ENCODE measurements at regions not wholly inside any gene's neighbourhood (a gene's known extent, or its start where the extent isn't known, plus 50 kb on each side); places are given as distances from the start of the nearest gene placed in this dataset.

GRCh38 chr2:180690611-180691010 lies 289.8 kb upstream of the UBE2E3 start:
- no peak for TF ChIP-seq POLR2A (IDR thresholded peaks at IDR 0.05)
- no peak for TF ChIP-seq CTCF (IDR thresholded peaks at IDR 0.05)
- TF ChIP-seq EP300 (IDR thresholded peaks at IDR 0.05): no peak
- no peak for TF ChIP-seq POLR2AphosphoS5 (IDR thresholded peaks at IDR 0.05)
- no peak overlapping the region for H3K27ac ChIP-seq
- DNase-seq: no peak
- no peak overlapping the region for H3K4me3 ChIP-seq
- no peaks in the 10 kb centered on the region for H3K36me3 ChIP-seq
- no peaks in the 10 kb centered on the region for H3K27me3 ChIP-seq
- intact Hi-C loops (cut with DNase I): no loop called here
- no peaks in the 10 kb centered on the region for H3K9me3 ChIP-seq
- peaks cover 0 to 10% (median under 1%) of the 10 kb centered on the region in 4 donors for H3K4me1 ChIP-seq

GRCh38 chr2:180682871-180683270 lies 297.5 kb upstream of the UBE2E3 start:
- no peaks in the 10 kb centered on the region for H3K4me1 ChIP-seq
- H3K9me3 ChIP-seq: no peaks in the 10 kb centered on the region
- WGBS, 2 donors: 20 to 69% methylated on average over 1 of the region's 1 CpG
- no peak overlapping the region for H3K27ac ChIP-seq
- intact Hi-C loops (cut with DNase I): no loop called here
- TF ChIP-seq POLR2AphosphoS5 (IDR thresholded peaks at IDR 0.05) (no peak), CTCF (IDR thresholded peaks at IDR 0.05) (no peak), POLR2A (IDR thresholded peaks at IDR 0.05) (no peak), EP300 (IDR thresholded peaks at IDR 0.05) (no peak)
- no peaks in the 10 kb centered on the region for H3K27me3 ChIP-seq
- DNase-seq: no peak
- no peak overlapping the region for H3K4me3 ChIP-seq
- no peaks in the 10 kb centered on the region for H3K36me3 ChIP-seq

DNA sequence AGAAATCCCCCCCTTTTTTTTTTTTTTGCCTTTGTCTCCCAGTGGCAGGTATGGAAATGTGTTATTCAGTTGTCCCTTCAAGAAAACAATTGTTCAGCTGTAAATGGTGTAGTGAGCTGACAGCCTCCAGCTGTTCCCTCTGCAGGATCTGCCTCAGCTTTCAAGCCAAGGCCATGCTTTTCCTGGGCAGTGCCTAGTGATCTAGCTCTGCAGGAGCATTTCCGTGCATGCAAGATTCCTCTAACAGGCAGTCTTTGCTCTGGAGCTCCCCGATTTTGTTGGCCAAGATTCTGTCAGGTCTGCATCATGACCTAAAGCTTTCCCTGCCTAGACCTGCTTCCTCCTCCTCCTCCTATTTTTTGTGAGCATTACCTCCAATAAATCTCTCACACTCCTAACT lies 300.7 kb upstream of the UBE2E3 start:
- TF ChIP-seq POLR2A (IDR thresholded peaks at IDR 0.05) (no peak), CTCF (IDR thresholded peaks at IDR 0.05) (no peak), POLR2AphosphoS5 (IDR thresholded peaks at IDR 0.05) (no peak), EP300 (IDR thresholded peaks at IDR 0.05) (no peak)
- Histone ChIP-seq H3K4me1 (no peaks in the 10 kb centered on the region), H3K9me3 (no peaks in the 10 kb centered on the region), H3K27ac (no peak overlapping the region), H3K4me3 (no peak overlapping the region), H3K36me3 (no peaks in the 10 kb centered on the region), H3K27me3 (no peaks in the 10 kb centered on the region)
- intact Hi-C loops (cut with DNase I): no loop called here
- WGBS, 2 donors: 63 to 81% methylated on average over 2 of the region's 2 CpGs
- no peak for DNase-seq

- Histone ChIP-seq H3K36me3 (no peaks in the 10 kb centered on the region), H3K4me3 (no peak overlapping the region), H3K27ac (no peak overlapping the region), H3K9me3 (no peaks in the 10 kb centered on the region), H3K27me3 (no peaks in the 10 kb centered on the region), H3K4me1 (no peaks in the 10 kb centered on the region)
- no peak for DNase-seq
- no peak for TF ChIP-seq POLR2AphosphoS5 (IDR thresholded peaks at IDR 0.05)
- no peak for TF ChIP-seq EP300 (IDR thresholded peaks at IDR 0.05)
- no peak for TF ChIP-seq CTCF (IDR thresholded peaks at IDR 0.05)
- TF ChIP-seq POLR2A (IDR thresholded peaks at IDR 0.05): no peak
- intact Hi-C loops (cut with DNase I): no loop called here
- WGBS, 2 donors: 52 to 56% methylated on average over 3 of the region's 3 CpGs
Observed at GRCh38 chr2:180678625-180678972, 301.8 kb upstream of the UBE2E3 start.

DNA sequence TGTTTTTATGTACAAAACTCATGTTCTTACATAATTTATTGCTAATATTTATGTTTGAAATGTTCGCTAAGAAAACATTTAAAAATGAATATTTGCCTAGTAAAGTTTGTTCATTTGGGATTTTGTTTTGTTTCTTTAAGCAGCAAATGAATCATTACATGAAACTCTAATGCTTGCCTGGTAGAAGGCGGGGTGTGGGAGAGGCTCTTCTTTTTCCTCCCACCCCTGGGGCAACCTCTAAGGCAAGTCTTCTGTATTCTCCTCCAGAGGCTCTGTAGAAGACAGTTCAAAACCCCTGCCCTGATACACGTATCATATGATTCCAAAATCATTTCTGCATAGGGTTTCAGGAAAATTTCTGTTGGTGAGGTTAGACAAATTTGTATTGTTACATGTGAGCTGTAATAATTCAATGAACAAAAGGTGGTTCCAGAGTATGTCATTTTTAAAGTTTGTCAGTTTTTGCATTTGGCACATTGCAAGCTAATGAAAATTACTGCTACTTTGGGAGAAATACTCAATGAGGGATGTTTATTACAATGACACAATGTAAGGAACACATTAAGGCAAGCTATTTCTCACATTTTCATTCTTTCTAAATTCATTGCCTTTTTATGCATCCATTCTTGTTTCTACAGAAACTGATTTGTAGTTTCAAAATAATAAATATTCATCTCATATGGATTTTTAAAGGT lies 302.3 kb upstream of the UBE2E3 start:
- no peaks in the 10 kb centered on the region for H3K4me1 ChIP-seq
- no peak for DNase-seq
- H3K9me3 ChIP-seq: no peaks in the 10 kb centered on the region
- H3K36me3 ChIP-seq: no peaks in the 10 kb centered on the region
- H3K27me3 ChIP-seq: no peaks in the 10 kb centered on the region
- 59 to 77% methylated on average over 3 of the region's 3 CpGs for WGBS, 2 donors
- H3K27ac ChIP-seq: no peak overlapping the region
- intact Hi-C loops (cut with DNase I): no loop called here
- TF ChIP-seq POLR2AphosphoS5 (IDR thresholded peaks at IDR 0.05) (no peak), EP300 (IDR thresholded peaks at IDR 0.05) (no peak), POLR2A (IDR thresholded peaks at IDR 0.05) (no peak), CTCF (IDR thresholded peaks at IDR 0.05) (no peak)
- H3K4me3 ChIP-seq: no peak overlapping the region

All from sigmoid colon (tissue), 6 donors.